Ishikawa (cell line): ENCODE measurements at regions not wholly inside any gene's neighbourhood (a gene's known extent, or its start where the extent isn't known, plus 50 kb on each side); places are given as distances from the start of the nearest gene placed in this dataset.

Source experiments
- CEBPB ChIP-seq: IDR thresholded peaks from 2 replicates; pipeline ENCODE4 v1.6.1; 2012
- CREB1 ChIP-seq: IDR thresholded peaks from 2 replicates; pipeline ENCODE4 v1.6.1; 2012; ENCODE audit warnings: low read depth
- EGR1 ChIP-seq: IDR thresholded peaks from 2 replicates; pipeline ENCODE4 v1.6.1; 2012
- EP300 ChIP-seq: IDR thresholded peaks from 2 replicates; pipeline ENCODE4 v1.6.1; 2012; ENCODE audit warnings: borderline replicate concordance
- FOXM1 ChIP-seq: IDR thresholded peaks from 2 replicates; pipeline ENCODE4 v1.6.1; 2012; ENCODE audit warnings: low read depth, borderline replicate concordance
- RAD21 ChIP-seq: IDR thresholded peaks from 2 replicates; pipeline ENCODE4 v1.6.1; 2012; ENCODE audit warnings: low read depth
- TAF1 ChIP-seq: IDR thresholded peaks from 2 replicates; pipeline ENCODE4 v1.6.1; 2012; ENCODE audit warnings: low read depth, mild to moderate bottlenecking
- TF ChIP-seq, protein P1 (sequence below): IDR thresholded peaks from 2 replicates; pipeline ENCODE4 v1.6.1; 2012
- TF ChIP-seq, protein P2 (sequence below): IDR thresholded peaks from 2 replicates; pipeline ENCODE4 v1.6.1; 2012; ENCODE audit warnings: low read depth, mild to moderate bottlenecking
- TF ChIP-seq, protein P3 (sequence below): IDR thresholded peaks from 2 replicates; pipeline ENCODE4 v1.6.1; 2012

DNA sequence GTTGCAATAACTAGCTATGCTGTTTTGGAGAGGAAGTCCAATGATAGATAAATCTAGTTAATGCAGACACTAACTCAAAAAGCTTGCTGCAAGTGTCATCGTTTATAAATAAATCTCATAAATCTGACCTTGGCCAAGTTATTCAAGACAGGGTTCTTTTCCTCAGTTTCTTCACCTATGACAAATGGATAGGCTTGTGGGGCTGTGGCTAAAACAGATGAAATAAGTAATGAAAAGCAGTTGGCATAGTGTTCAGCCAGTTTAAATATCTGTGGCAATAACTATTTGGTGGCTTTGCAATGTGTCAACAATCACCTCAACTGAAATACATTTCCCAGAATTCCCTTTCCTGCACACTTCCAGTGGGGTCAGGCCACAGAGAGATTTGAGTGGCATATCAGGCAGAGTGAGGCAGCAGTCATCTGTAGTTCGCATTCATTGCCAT lies 169.9 kb downstream of the DYRK2 start:
- TF ChIP-seq FOXM1 (no peak), CREB1 (no peak), CEBPB (no peak), EP300 (no peak), RAD21 (no peak), TAF1 (no peak), EGR1 (no peak)
- TF ChIP-seq, protein P1, sequence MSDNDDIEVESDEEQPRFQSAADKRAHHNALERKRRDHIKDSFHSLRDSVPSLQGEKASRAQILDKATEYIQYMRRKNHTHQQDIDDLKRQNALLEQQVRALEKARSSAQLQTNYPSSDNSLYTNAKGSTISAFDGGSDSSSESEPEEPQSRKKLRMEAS, result no peak
- TF ChIP-seq, protein P2, sequence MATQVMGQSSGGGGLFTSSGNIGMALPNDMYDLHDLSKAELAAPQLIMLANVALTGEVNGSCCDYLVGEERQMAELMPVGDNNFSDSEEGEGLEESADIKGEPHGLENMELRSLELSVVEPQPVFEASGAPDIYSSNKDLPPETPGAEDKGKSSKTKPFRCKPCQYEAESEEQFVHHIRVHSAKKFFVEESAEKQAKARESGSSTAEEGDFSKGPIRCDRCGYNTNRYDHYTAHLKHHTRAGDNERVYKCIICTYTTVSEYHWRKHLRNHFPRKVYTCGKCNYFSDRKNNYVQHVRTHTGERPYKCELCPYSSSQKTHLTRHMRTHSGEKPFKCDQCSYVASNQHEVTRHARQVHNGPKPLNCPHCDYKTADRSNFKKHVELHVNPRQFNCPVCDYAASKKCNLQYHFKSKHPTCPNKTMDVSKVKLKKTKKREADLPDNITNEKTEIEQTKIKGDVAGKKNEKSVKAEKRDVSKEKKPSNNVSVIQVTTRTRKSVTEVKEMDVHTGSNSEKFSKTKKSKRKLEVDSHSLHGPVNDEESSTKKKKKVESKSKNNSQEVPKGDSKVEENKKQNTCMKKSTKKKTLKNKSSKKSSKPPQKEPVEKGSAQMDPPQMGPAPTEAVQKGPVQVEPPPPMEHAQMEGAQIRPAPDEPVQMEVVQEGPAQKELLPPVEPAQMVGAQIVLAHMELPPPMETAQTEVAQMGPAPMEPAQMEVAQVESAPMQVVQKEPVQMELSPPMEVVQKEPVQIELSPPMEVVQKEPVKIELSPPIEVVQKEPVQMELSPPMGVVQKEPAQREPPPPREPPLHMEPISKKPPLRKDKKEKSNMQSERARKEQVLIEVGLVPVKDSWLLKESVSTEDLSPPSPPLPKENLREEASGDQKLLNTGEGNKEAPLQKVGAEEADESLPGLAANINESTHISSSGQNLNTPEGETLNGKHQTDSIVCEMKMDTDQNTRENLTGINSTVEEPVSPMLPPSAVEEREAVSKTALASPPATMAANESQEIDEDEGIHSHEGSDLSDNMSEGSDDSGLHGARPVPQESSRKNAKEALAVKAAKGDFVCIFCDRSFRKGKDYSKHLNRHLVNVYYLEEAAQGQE, result no peak
- TF ChIP-seq, protein P3, sequence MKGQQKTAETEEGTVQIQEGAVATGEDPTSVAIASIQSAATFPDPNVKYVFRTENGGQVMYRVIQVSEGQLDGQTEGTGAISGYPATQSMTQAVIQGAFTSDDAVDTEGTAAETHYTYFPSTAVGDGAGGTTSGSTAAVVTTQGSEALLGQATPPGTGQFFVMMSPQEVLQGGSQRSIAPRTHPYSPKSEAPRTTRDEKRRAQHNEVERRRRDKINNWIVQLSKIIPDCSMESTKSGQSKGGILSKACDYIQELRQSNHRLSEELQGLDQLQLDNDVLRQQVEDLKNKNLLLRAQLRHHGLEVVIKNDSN, result no peak
